ENCODE measurements at regions not wholly inside any gene's neighbourhood (a gene's known extent, or its start where the extent isn't known, plus 50 kb on each side); places are given as distances from the start of the nearest gene placed in this dataset.

GRCh38 chr3:96027718-96028117 is 786.7 kb upstream of the EPHA6 start:
- DNase-seq: no peak

- peak; percentile 2 for DNase-seq
Measured at GRCh38 chr3:96039632-96040031, 774.8 kb upstream of the EPHA6 start.

DNA sequence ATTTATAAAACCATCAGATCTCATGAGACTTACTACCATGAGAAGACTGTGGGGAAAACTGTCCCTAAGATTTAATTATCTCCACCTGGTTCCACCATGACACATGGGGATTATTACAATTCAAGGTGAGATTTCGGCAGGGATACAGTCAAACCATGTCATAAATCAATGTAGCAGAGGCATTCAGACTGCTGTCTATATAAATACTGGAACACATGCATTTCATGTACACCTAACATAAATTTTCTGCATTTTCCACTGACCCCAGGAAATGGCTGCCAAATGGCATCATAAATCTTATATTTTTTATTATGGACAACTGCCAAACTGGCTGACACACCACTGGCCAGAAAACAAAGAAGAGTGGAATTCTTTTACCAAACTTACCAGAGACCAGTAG is 755.1 kb upstream of the EPHA6 start:
- DNase-seq: no peak

DNA sequence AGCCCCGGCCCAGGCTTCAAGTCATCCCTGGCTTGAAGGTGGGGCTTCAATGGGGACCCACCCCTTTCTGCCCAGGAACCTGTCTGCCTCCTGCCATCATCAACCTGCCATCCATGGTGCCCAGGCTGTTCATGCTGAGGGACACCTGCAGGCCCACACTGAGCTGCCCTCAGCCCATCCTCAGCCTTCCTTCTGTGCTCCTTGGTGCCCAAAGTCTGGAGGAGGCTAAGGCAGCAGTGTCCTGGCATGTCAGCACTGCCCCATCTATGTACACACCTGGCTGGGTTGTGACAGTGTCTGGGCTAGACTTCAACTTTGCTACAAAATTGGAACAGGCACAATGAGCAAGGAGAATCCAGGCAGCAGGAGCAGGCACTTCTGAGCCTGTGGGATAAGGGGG is 745.3 kb upstream of the EPHA6 start:
- no peak for DNase-seq

DNA sequence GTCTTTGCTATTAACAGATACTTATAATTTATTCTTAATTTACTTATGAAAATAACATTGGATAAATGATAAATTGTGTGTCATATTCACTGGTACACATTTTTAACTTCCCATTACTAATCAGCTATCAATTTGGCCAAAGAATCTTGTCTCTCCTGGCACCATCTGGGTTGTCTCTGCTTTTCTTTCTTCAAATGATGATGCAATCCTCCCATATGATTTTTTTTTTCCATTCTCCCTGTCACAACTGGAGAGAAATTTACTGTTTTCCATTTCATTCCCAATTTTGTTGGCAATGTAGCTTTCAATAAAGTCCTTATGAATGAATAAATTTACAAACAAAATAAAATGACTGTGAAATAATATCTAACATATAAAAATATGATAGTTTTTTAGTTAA is 743.7 kb upstream of the EPHA6 start:
- DNase-seq: no peak

DNA sequence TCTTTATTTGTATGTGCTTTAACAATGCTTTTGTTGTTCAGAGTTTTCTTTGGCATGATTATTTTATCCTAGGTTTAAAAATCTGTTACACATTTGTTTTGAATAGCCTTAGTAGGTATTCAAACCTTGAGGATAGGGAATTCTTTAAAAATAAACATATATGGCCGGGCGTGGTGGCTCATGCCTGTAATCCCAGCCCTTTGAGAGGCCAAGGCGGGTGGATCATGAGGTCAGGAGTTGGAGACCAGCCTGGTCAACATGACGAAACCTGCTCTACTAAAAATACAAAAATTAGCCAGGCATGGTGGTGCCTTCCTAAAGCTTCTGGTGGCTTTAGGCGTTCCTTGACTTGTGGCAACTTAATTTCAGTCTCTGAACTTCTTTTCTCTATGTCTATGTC is 743.3 kb upstream of the EPHA6 start:
- DNase-seq: no peak

- no peak for DNase-seq
Measured at GRCh38 chr3:96072226-96072625, 742.2 kb upstream of the EPHA6 start.

GRCh38 chr3:96083610-96084009 is 730.8 kb upstream of the EPHA6 start:
- DNase-seq: no peak

- no peak for DNase-seq
Measured at GRCh38 chr3:96086018-96086417, 728.4 kb upstream of the EPHA6 start.

GRCh38 chr3:96101006-96101560 is 713.3 kb upstream of the EPHA6 start:
- no peak for DNase-seq

- no peak for DNase-seq
Measured at GRCh38 chr3:96106701-96107100, 707.7 kb upstream of the EPHA6 start.
